Loucy (cell line): ENCODE measurements at regions not wholly inside any gene's neighbourhood (a gene's known extent, or its start where the extent isn't known, plus 50 kb on each side); places are given as distances from the start of the nearest gene placed in this dataset.

Source experiments
- H2AFZ ChIP-seq: fragments of 200-600 bp; sonication (generic); 2 replicates; pipeline ENCODE4 v1.6.0; 2016; ENCODE audit warnings: antibody characterized with exemption, mild to moderate bottlenecking, low read length, moderate library complexity
- H3F3A ChIP-seq: fragments of 200-600 bp; 2 replicates; pipeline ENCODE4 v1.6.0; 2016; ENCODE audit warnings: antibody characterized with exemption, low read depth, mild to moderate bottlenecking
- H3K27me3 ChIP-seq: fragments of 200-600 bp; sonication (generic); 2 replicates; pipeline ENCODE4 v1.6.1; 2014; ENCODE audit warnings: low read length, mild to moderate bottlenecking; ENCODE audit not compliant: insufficient read depth, poor library complexity, severe bottlenecking
- H3K36me3 ChIP-seq: fragments of 200-600 bp; sonication (generic); 2 replicates; pipeline ENCODE4 v1.6.1; 2016; ENCODE audit warnings: low read length; ENCODE audit not compliant: insufficient read depth
- H3K4me1 ChIP-seq: fragments of 200-600 bp; sonication (generic); 2 replicates; pipeline ENCODE4 v1.5.1; 2014; ENCODE audit warnings: low read length, mild to moderate bottlenecking; ENCODE audit not compliant: insufficient read depth, poor library complexity, severe bottlenecking
- H3K4me2 ChIP-seq: fragments of 200-600 bp; sonication (generic); 2 replicates; pipeline ENCODE4 v1.6.0; 2014; ENCODE audit warnings: antibody characterized with exemption, low read length, low read depth, mild to moderate bottlenecking; ENCODE audit not compliant: poor library complexity, severe bottlenecking
- H3K4me3 ChIP-seq: fragments of 200-600 bp; sonication (generic); 2 replicates; pipeline ENCODE4 v1.5.1; 2014; ENCODE audit warnings: low read length, mild to moderate bottlenecking, mixed read lengths; ENCODE audit not compliant: poor library complexity, severe bottlenecking
- H3K79me2 ChIP-seq: fragments of 200-600 bp; sonication (generic); 2 replicates; pipeline ENCODE4 v1.6.1; 2014; ENCODE audit warnings: low read length; ENCODE audit not compliant: insufficient read depth
- H3K9ac ChIP-seq: fragments of 200-600 bp; sonication (generic); 2 replicates; pipeline ENCODE4 v1.6.0; 2014; ENCODE audit warnings: mild to moderate bottlenecking, low read depth, low read length, moderate library complexity; ENCODE audit not compliant: poor library complexity, severe bottlenecking
- H3K9me2 ChIP-seq: fragments of 200-600 bp; sonication (generic); replicated peaks from 2 replicates; pipeline ENCODE4 v1.6.1; 2016; ENCODE audit warnings: low read depth, low read length, mixed read lengths
- H3K9me3 ChIP-seq: fragments of 200-600 bp; sonication (generic); 2 replicates; pipeline ENCODE4 v1.6.1; 2014; ENCODE audit warnings: mild to moderate bottlenecking, antibody characterized with exemption, low read length, low read depth; ENCODE audit not compliant: insufficient read depth
- H4K20me1 ChIP-seq: fragments of 200-600 bp; sonication (generic); 2 replicates; pipeline ENCODE4 v1.6.0; 2014; ENCODE audit warnings: antibody characterized with exemption, low read length, mild to moderate bottlenecking; ENCODE audit not compliant: insufficient read depth, poor library complexity, severe bottlenecking
- CTCF ChIP-seq: fragments of 200-600 bp; sonication (generic); conservative IDR thresholded peaks from 2 replicates; pipeline ENCODE4 v1.5.1; 2014; ENCODE audit warnings: mild to moderate bottlenecking, antibody characterized with exemption, low read length
- EZH2phosphoT487 ChIP-seq: fragments of 200-600 bp; IDR thresholded peaks from 2 replicates; pipeline ENCODE4 v1.6.1; 2018; ENCODE audit warnings: antibody characterized with exemption, mild to moderate bottlenecking, moderate library complexity, borderline replicate concordance

DNA sequence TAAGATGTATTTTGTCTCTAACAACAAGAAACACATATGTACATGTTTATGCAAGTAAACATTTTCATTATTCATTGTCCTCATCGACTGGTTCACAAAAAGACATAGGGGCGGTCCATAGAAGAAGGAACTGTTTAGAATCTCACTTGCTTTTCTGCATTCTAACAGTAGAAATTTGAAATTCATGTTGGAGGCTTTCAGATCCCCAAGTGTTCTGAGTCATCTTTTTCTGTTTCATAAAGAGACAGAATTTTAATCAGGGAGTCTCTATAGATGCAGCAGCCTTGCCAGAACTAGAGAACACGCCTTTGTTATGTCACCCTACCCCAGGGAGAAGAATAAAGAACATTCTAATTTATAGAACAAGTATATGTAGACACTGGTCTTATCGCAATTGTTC is 324.3 kb downstream of the GABRG2 start:
- H2AFZ ChIP-seq = no peak overlapping the region

DNA sequence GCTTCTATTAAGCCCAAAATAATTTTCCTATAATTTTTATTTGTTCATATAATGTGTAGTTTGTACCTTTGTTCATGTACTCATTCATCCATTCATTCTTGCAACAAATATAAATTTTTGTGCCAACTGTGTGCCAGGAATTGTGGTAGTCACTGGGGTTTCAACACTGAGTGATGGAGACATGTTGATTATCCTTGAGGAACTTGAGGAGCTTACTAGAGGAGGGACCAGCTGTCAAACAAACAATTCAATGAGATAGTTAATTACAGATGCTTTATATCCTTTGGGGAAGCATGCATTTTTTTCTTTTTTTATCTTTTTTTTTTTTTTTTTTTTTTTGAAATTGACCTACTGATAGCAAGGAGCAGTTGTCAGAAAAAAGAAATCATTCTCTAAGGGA is 324.8 kb downstream of the GABRG2 start:
- Histone ChIP-seq H3K27me3 (no peaks in the 10 kb centered on the region), H2AFZ (no peak overlapping the region), H3K4me2 (no peak overlapping the region), H4K20me1 (no peaks in the 10 kb centered on the region), H3K4me1 (no peaks in the 10 kb centered on the region), H3K4me3 (no peak overlapping the region), H3K9me2 (no peaks in the 10 kb centered on the region), H3F3A (no peaks in the 10 kb centered on the region), H3K79me2 (no peaks in the 10 kb centered on the region), H3K9me3 (no peaks in the 10 kb centered on the region), H3K36me3 (no peaks in the 10 kb centered on the region), H3K9ac (no peak overlapping the region)
- TF ChIP-seq CTCF = no peak
- no peak for TF ChIP-seq EZH2phosphoT487

More for the DNA sequence above, 324.3 kb downstream of the GABRG2 start:
- no peaks in the 10 kb centered on the region for H3K9me3 ChIP-seq
- H3K27me3 ChIP-seq = no peaks in the 10 kb centered on the region
- no peak for TF ChIP-seq EZH2phosphoT487
- no peak for TF ChIP-seq CTCF
- no peak overlapping the region for H3K4me2 ChIP-seq
- no peak overlapping the region for H3K4me3 ChIP-seq
- H3K4me1 ChIP-seq = no peaks in the 10 kb centered on the region
- no peaks in the 10 kb centered on the region for H3K36me3 ChIP-seq
- no peaks in the 10 kb centered on the region for H3K9me2 ChIP-seq
- no peaks in the 10 kb centered on the region for H4K20me1 ChIP-seq
- H3K79me2 ChIP-seq = no peaks in the 10 kb centered on the region
- no peak overlapping the region for H3K9ac ChIP-seq
- H3F3A ChIP-seq = no peaks in the 10 kb centered on the region

GRCh38 chr5:162393534-162393933 is 326.0 kb downstream of the GABRG2 start:
- H3K9me3 ChIP-seq = no peaks in the 10 kb centered on the region
- no peak overlapping the region for H3K9ac ChIP-seq
- no peak for TF ChIP-seq EZH2phosphoT487
- TF ChIP-seq CTCF = no peak
- H3K9me2 ChIP-seq = no peaks in the 10 kb centered on the region
- H3K4me2 ChIP-seq = no peak overlapping the region
- no peak overlapping the region for H2AFZ ChIP-seq
- no peak overlapping the region for H3K4me3 ChIP-seq
- H3K79me2 ChIP-seq = no peaks in the 10 kb centered on the region
- no peaks in the 10 kb centered on the region for H3K36me3 ChIP-seq
- no peaks in the 10 kb centered on the region for H3F3A ChIP-seq
- H3K27me3 ChIP-seq = no peaks in the 10 kb centered on the region
- H3K4me1 ChIP-seq = no peaks in the 10 kb centered on the region
- H4K20me1 ChIP-seq = no peaks in the 10 kb centered on the region
